UCSD-AML1 (cell line): ENCODE measurements at regions not wholly inside any gene's neighbourhood (a gene's known extent, or its start where the extent isn't known, plus 50 kb on each side); places are given as distances from the start of the nearest gene placed in this dataset.

Experiments
- DNase-seq: peaks from one replicate; lab custom pipeline; 2025; ENCODE audit not compliant: unreplicated experiment; lab: John Stamatoyannopoulos, UW

- DNase-seq = no peak
Observed at GRCh38 chr2:128380061-128380889, 61.6 kb upstream of the HS6ST1 start.

DNA sequence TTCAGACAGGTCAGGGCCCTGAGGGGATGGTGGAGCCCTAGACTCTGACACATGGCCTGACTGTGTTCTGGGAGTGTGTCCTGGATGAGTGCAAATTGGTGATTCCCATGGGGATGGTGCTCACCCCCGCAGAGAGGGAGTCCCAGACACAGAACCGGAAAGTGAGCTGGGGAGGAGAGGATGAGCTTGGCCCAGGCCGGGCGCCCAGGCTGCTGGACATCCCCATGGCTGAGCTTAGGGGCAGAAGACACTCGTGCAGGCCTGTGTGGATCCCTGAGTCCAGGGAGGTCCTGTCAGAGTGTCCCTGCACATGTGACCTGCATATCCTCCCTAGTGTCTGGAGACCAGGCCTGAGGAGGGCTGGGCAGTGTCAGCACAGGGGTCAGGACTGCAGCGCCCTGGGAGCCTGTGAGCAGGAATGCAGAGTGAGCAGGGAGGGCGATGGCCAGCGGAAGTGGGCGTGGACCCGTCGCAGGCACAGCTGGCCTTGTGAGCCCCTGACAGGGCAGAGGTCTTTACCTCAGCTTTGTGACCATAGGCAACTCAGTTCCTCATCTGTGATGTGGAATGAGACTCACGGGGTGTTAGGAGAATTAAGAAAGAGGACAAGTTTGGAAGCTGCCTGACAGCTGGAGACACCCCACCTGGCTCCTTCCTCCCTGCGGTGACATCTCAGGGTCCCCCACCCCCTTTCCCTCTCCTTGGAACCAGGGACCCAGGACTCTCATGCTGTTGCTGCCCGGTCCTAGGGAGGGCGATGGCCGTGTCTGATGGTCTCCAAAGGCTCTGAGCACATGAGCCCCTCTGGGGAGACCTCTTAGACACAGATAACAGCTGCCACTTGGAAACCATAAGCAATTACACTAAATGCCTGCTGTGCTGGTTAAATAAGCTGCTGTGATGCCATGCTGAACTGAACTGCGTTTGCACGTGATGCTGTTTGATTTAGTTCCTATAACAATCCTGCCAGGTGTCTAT lies 62.6 kb upstream of the HS6ST1 start:
- no peak for DNase-seq

DNA sequence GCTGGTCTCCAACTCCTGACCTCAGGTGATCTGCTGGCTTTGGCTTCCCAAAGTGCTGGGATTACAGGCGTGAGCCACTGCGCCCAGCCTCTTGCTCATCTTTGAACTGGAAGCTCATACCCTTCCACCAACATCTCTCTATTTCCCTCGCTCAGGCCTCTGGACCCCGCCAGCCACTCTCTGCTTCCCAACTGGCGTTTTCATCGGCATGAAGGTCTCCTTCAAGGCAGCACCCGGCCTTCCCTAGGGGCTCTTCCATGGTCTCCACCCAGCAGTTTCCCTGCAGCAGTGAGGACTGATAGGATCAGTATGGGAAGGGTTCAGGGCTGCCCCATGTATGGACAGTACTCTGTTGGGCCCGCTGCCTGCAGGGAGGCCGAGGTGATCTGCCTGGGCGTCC lies 65.8 kb upstream of the HS6ST1 start:
- DNase-seq = no peak

DNA sequence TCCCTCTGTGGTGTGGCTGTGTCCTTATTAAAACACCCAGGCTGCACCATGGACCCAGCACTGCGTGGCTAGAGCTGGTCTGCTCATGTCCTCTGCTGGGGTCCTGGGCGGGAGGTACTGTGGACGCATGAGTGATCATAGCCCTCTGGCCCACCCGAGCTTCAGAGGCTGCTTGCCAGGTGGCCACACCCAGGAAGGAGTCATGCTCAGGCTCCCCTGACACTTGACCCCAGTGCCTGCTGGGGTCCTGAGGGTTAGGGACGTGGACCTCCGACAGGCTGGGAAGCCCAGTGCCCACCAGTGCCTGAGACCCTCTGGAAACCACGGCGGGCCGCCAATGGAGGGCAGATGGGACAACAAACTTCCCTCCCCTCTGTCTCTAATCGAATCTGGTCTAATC lies 66.3 kb upstream of the HS6ST1 start:
- no peak for DNase-seq

DNA sequence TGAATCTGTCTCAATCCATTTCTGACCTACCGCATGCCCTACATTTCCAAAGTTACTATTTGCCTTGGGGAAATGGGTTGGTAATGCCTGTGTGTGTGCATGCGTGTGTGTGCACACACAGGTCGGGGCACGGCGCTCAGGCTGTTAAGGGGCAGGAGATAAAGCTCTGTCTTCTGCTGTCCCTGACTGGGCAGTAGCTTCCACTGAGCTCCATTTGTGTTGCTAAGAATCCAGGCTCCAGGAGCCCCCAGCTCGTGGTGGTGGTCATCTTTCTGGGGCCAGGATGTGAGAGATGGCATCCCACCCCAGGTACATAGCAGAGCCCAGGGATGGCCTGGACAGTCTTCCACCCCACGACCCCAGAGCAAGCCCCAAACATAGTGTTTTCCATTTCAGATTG lies 66.7 kb upstream of the HS6ST1 start:
- DNase-seq = no peak

- DNase-seq = no peak
Observed at GRCh38 chr2:128386066-128386465, 67.4 kb upstream of the HS6ST1 start.

DNA sequence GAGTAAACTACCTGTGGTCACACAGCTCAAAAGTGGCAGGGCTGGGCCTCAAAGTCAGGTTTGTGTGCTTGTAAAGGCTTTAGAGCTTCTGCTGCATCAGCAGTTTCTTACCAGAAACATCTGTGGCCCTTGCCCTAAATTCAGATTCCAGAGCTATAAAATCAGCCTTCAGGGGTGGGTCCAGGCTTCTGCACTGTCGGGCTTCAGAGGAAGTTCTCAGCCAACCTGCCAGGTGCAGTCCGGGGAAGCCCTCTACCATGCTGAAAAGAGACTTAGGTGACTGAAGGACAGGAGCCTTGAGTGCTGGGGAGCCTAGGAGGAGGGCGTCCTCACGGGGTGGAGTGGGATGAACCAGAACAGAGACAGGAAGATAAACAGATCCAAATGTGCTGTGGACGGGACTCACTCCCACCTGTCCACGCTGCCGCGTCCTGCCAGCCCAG lies 69.9 kb upstream of the HS6ST1 start:
- no peak for DNase-seq

DNA sequence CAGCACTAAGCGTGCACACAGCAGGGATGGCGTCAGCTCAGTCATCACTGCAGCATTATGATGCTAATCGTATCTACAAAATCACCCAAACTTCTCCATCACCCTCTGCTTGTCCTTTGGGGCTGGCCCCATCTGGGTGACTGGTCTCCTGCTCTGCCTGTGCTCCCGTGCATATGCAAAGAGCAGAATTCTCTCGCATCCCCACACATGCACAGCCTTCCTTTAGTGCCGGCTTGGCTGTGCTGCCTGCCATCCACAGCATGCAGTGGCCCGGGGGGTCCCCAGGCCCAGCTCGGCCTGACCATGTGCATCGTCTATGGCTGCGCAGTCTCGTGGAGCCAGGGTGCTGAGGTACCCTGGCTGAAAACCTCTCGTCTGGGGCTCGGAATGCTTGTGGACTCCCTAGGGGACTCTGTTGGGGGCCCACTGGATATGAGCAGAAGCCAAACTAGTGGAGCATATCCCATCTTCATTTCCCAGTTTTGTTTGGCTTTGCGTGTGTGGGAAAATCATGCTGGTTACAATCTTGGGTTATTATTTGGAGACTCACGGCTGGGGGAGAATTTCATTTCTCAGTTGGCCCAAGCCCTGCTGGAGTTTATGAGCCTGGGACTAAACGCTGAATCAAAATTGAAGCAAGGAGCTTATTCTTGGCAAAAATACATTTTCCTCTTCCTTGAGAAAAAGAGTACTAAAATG lies 70.9 kb upstream of the HS6ST1 start:
- DNase-seq = no peak

GRCh38 chr2:128390256-128390990 lies 71.8 kb upstream of the HS6ST1 start:
- DNase-seq = no peak

GRCh38 chr2:128390991-128391630 lies 72.4 kb upstream of the HS6ST1 start:
- DNase-seq = no peak

GRCh38 chr2:128391679-128392078 lies 73.0 kb upstream of the HS6ST1 start:
- DNase-seq = no peak

DNA sequence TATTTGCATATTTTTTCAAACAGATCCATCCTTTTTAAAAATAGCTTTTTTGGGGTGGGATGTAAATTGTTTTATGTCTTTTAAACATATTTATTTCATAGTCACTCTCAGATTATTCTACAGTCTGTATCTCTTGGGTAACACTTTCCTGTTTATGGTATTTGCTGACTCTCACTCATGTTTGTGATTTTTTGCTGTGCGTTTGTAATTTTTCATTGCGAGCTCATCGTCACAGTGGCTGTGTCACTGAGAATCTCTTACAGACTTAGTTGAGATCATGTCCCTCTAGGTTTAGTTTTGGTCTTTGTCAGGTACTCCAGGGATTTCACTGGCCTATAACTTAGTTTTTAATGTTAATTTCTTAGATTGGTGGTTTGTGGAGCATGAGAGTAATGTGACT lies 73.5 kb upstream of the HS6ST1 start:
- DNase-seq = no peak

- no peak for DNase-seq
Observed at GRCh38 chr2:128394007-128394730, 75.5 kb upstream of the HS6ST1 start.

DNA sequence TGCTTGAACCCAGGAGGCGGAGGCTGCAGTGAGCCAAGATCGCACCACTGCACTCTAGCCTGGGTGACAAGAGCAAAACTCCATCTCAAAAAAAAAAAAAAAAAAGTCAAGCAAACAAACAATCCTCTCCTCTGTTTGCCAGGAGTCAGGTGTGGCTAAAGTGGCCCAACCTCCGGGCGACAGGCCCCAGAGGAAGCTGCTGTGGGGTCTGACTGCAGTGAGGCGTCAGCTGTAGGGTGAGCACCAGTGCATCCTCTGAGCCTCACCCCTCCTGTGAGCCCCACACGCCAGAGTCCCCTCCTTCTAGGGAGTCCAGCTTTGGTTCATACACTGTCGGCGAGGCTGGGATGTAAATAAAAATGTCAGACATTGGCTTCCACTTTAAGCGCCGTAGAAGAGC lies 76.5 kb upstream of the HS6ST1 start:
- DNase-seq = no peak

DNA sequence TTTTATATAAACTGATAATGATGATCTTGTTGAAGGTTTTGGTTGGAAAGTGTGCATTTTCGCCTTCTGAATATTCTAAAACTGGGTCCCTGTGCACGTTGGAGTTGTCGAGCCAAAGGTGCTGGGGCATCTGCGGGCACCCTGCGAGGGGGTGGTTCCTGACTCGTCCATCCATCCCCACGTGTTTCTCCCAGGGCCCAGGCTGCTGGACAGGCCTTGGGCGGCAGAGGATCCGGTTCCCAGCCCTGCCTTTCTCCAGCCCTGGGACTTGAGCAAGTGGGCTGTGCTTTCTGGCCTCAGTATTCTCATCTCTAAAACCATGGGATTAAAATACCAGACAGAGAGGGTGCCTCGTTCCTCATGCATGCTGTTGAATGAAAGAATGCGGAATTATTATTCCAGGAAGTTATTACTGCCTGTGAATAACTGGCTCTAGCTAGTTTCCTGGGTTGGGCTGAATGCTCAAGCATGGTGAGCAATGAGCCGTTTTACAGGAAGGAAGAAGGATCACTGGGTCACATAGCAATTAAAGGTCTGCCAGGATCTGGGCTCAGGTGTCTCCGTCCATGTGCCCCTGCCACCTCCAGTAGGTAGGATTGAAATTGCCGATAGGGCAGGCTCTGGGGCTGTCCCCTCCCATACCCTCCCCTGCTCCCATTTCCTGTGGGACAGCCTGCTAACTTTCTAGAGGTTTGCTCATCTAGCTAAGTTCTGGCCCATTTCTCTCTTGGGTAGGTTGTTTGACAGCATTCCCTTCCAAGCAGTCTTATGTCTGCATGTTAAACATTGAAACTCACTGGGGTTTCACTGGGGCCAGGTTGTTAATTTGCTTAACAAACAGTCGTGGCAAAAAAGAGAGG lies 77.2 kb upstream of the HS6ST1 start:
- DNase-seq = no peak

DNA sequence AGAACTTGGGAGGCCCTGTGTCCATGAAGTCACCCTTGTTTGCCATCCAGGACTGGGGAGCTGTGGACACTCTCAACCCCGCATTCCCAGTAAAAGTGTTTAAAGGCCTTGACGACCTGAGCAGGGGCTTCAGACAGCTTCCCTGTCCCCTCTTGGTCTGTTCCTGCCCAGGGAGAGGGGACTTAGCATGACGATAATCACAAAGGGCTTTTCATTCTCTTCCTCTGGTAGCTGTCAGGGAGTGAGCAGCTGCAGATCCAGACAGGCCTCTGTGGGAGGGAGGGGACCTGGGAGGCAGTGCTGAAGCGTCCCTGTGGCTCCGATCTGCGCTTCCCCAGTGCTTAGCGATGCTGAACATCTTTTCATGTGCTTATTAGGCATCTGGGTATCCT lies 77.8 kb upstream of the HS6ST1 start:
- DNase-seq = no peak

GRCh38 chr2:128396946-128397345 lies 78.3 kb upstream of the HS6ST1 start:
- no peak for DNase-seq

- no peak for DNase-seq
Observed at GRCh38 chr2:128399256-128399655, 80.6 kb upstream of the HS6ST1 start.
